ENCODE measurements at regions not wholly inside any gene's neighbourhood (a gene's known extent, or its start where the extent isn't known, plus 50 kb on each side); places are given as distances from the start of the nearest gene placed in this dataset.
"Not testable (repeated sequence)": the region's sequence is repeated elsewhere in the genome, so short reads cannot be mapped to it uniquely, and the experiment has no call there.

- not testable (repeated sequence) for TF ChIP-seq POLR2AphosphoS5, POLR2A (IDR thresholded peaks at IDR 0.05; ENCODE audit: low read depth, low read length)
Observed at GRCh38 chr15:45874566-45874965, 239.7 kb downstream of the SQOR start.
